ENCODE measurements at regions not wholly inside any gene's neighbourhood (a gene's known extent, or its start where the extent isn't known, plus 50 kb on each side); places are given as distances from the start of the nearest gene placed in this dataset.

DNA sequence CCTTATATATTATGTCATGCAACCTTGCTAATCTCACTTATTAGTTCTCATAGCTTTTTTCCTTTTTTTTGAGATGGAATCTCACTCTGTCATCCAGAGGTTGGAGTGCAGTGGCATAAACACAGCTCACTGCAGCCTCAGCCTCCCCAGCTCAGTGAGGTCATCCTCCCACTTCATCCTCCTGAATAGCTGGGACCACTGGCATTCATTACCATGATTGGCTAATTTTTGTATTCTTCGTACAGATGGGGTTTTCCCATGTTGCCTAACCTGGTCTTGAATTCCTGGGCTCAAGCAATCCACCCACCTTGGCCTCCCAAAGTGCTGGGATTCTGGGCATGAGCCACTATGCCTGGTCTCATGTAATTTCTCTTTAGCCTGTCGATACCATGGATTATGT lies 89.1 kb upstream of the TRIM24 start:
- no peak for DNase-seq (ENCODE audit: low spot score)
- H3K36me3 Mint-ChIP-seq (ENCODE audit: low read depth, unreplicated experiment) = peaks cover 15% of the 10 kb centered on the region
- H3K4me3 Mint-ChIP-seq (ENCODE audit: unreplicated experiment) = no peak overlapping the region
- no peak overlapping the region for H3K27ac Mint-ChIP-seq (ENCODE audit: unreplicated experiment)
- peaks cover 3% of the 10 kb centered on the region for H3K4me1 Mint-ChIP-seq (ENCODE audit: unreplicated experiment)
- peaks cover 1% of the 10 kb centered on the region for H3K27me3 Mint-ChIP-seq (ENCODE audit: unreplicated experiment)
- H3K9me3 Mint-ChIP-seq (ENCODE audit: unreplicated experiment) = peaks cover 11% of the 10 kb centered on the region
- TF ChIP-seq, protein P1, sequence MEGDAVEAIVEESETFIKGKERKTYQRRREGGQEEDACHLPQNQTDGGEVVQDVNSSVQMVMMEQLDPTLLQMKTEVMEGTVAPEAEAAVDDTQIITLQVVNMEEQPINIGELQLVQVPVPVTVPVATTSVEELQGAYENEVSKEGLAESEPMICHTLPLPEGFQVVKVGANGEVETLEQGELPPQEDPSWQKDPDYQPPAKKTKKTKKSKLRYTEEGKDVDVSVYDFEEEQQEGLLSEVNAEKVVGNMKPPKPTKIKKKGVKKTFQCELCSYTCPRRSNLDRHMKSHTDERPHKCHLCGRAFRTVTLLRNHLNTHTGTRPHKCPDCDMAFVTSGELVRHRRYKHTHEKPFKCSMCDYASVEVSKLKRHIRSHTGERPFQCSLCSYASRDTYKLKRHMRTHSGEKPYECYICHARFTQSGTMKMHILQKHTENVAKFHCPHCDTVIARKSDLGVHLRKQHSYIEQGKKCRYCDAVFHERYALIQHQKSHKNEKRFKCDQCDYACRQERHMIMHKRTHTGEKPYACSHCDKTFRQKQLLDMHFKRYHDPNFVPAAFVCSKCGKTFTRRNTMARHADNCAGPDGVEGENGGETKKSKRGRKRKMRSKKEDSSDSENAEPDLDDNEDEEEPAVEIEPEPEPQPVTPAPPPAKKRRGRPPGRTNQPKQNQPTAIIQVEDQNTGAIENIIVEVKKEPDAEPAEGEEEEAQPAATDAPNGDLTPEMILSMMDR (IDR thresholded peaks at IDR 0.05; ENCODE audit: unreplicated experiment) = no peak

DNA sequence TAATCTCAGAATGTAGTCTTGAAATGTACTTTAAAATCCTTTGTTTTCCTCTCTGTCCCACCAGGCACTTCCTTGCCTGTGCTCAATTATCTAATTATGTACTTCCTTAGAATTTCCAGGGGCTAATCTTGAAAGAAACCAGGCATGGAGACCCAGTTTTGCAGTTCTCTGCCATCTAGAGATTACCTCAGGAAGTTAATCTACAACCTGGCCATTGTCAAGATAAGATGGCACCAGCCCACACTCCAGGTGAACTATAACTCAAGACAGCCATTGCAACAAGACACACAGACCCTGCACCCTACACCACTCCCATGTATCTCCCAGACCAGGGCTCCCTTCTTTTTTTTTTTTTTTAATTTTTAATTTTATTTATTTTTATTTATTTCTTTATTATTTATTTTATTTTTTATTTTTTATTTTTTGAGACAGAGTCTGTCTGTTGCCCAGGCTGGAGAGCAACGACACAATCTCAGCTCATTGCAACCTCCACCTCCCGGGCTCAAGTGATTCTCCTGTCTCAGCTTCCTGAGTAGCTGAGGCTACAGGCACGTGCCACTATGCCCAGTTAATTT lies 85.9 kb upstream of the TRIM24 start:
- peak overlapping the region; percentile 58 for H3K27ac Mint-ChIP-seq (ENCODE audit: unreplicated experiment)
- H3K36me3 Mint-ChIP-seq (ENCODE audit: low read depth, unreplicated experiment) = peaks cover 13% of the 10 kb centered on the region
- H3K27me3 Mint-ChIP-seq (ENCODE audit: unreplicated experiment) = no peaks in the 10 kb centered on the region
- H3K9me3 Mint-ChIP-seq (ENCODE audit: unreplicated experiment) = peaks cover 11% of the 10 kb centered on the region
- DNase-seq (ENCODE audit: low spot score) = no peak
- H3K4me1 Mint-ChIP-seq (ENCODE audit: unreplicated experiment) = peaks cover 3% of the 10 kb centered on the region
- no peak overlapping the region for H3K4me3 Mint-ChIP-seq (ENCODE audit: unreplicated experiment)
- TF ChIP-seq, protein P1 (IDR thresholded peaks at IDR 0.05; ENCODE audit: unreplicated experiment) = no peak

DNA sequence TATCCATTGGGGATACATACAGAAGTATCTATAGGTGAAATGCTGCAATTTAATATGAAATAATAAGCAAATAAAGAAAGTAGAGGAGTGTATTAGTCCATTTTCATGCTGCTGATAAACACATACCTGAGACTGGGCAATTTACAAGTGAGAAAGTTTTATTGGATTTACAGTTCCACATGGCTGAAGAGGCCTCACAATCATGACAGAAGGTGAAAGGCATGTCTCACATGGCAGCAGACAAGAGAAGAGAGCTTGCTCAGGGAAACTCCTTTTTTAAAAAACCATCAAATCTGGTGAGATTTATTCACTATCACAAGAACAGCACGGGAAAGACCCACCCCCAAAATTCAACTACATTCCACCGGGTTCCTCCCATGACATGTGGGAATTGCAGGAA lies 82.8 kb upstream of the TRIM24 start:
- H3K27me3 Mint-ChIP-seq (ENCODE audit: unreplicated experiment) = no peaks in the 10 kb centered on the region
- peaks cover 3% of the 10 kb centered on the region for H3K36me3 Mint-ChIP-seq (ENCODE audit: low read depth, unreplicated experiment)
- H3K4me1 Mint-ChIP-seq (ENCODE audit: unreplicated experiment) = peaks cover 3% of the 10 kb centered on the region
- TF ChIP-seq, protein P1 (IDR thresholded peaks at IDR 0.05; ENCODE audit: unreplicated experiment) = no peak
- H3K4me3 Mint-ChIP-seq (ENCODE audit: unreplicated experiment) = no peak overlapping the region
- H3K27ac Mint-ChIP-seq (ENCODE audit: unreplicated experiment) = no peak overlapping the region
- peaks cover 4% of the 10 kb centered on the region for H3K9me3 Mint-ChIP-seq (ENCODE audit: unreplicated experiment)
- DNase-seq (ENCODE audit: low spot score) = no peak

DNA sequence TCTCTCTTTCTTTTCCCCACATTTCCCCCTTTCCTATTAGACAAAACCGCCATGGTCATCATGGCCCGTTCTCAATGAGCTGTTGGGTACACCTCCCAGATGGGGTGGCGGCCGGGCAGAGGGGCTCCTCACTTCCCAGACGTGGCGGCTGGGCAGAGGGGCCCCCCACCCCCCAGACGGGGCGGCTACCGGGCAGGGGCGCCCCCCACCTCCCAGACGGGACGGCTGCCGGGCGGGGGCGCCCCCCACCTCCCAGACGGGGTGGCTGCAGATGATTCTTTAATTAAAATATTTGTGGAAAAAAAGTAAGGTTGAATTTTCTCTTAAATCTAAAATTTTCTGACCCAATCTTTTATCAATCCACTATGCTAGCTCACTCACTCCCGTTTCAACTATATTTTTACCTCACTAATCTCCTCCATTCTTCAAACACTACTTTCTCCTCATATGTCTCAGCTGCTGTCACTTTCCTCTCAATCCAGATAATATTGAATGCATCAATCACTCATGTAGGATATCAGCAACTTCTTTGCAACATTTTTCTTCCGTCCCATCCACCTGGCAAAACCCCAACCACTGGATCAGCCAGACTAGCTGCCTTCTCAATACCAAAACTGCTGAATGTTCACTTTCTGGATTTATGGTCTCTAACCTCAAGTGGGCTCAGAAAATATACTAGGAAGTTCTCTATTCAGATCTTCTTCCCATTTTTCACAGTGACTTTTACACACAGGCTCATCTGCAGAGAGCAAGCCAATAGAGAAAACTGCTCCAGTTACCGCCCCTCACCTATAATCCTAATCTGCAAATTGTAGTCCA lies 81.1 kb upstream of the TRIM24 start:
- Mint-ChIP-seq H3K27me3 (ENCODE audit: unreplicated experiment) (no peaks in the 10 kb centered on the region), H3K4me1 (ENCODE audit: unreplicated experiment) (peaks cover 3% of the 10 kb centered on the region), H3K36me3 (ENCODE audit: low read depth, unreplicated experiment) (peaks cover 3% of the 10 kb centered on the region), H3K4me3 (ENCODE audit: unreplicated experiment) (peak overlapping the region; percentile 4), H3K9me3 (ENCODE audit: unreplicated experiment) (peaks cover 4% of the 10 kb centered on the region), H3K27ac (ENCODE audit: unreplicated experiment) (no peak overlapping the region)
- no peak for DNase-seq (ENCODE audit: low spot score)
- TF ChIP-seq, protein P1 (IDR thresholded peaks at IDR 0.05; ENCODE audit: unreplicated experiment) = no peak
